Fibroblast of skin of left quadriceps (primary cell): ENCODE measurements at regions not wholly inside any gene's neighbourhood (a gene's known extent, or its start where the extent isn't known, plus 50 kb on each side); places are given as distances from the start of the nearest gene placed in this dataset.
"Not testable (repeated sequence)": the region's sequence is repeated elsewhere in the genome, so short reads cannot be mapped to it uniquely, and the experiment has no call there.

Experiments
- DNase-seq, 2 experiments: peaks; one replicate each; pipeline ENCODE4 v3.0.0-alpha.2; 2013; ENCODE audit warnings: low read depth in 2 of 2

GRCh38 chr14:89531661-89532335 lies 114.8 kb upstream of the FOXN3 start:
- DNase-seq: no peak

GRCh38 chr14:89524990-89525667 lies 108.1 kb upstream of the FOXN3 start:
- DNase-seq: no peak

- DNase-seq: no peak
Measured at GRCh38 chr14:89524412-89524811, 107.4 kb upstream of the FOXN3 start.

GRCh38 chr14:89521988-89522387 lies 105.0 kb upstream of the FOXN3 start:
- no peak for DNase-seq

GRCh38 chr14:89519040-89519439 lies 102.0 kb upstream of the FOXN3 start:
- DNase-seq: no peak

GRCh38 chr14:89516173-89516572 lies 99.1 kb upstream of the FOXN3 start:
- DNase-seq: no peak

GRCh38 chr14:89514601-89515000 lies 97.6 kb upstream of the FOXN3 start:
- DNase-seq: no peak

GRCh38 chr14:89509891-89510290 lies 92.9 kb upstream of the FOXN3 start:
- peak in 1 of 2 experiments; percentile 29 for DNase-seq

- DNase-seq: no peak
Measured at GRCh38 chr14:89508863-89509262, 91.8 kb upstream of the FOXN3 start.

GRCh38 chr14:89507926-89508460 lies 91.0 kb upstream of the FOXN3 start:
- no peak for DNase-seq

GRCh38 chr14:89507521-89507920 lies 90.5 kb upstream of the FOXN3 start:
- DNase-seq: peak in 1 of 2 experiments; percentile 23

GRCh38 chr14:89506891-89507452 lies 89.9 kb upstream of the FOXN3 start:
- not testable (repeated sequence) for DNase-seq

GRCh38 chr14:89504602-89505313 lies 87.7 kb upstream of the FOXN3 start:
- DNase-seq: peak in 1 of 2 experiments; percentile 19

GRCh38 chr14:89504091-89504490 lies 87.1 kb upstream of the FOXN3 start:
- DNase-seq: no peak

GRCh38 chr14:89503431-89503996 lies 86.5 kb upstream of the FOXN3 start:
- no peak for DNase-seq

- no peak for DNase-seq
Measured at GRCh38 chr14:89502966-89503365, 85.9 kb upstream of the FOXN3 start.

- DNase-seq: no peak
Measured at GRCh38 chr14:89501381-89501780, 84.3 kb upstream of the FOXN3 start.

GRCh38 chr14:89500303-89500702 lies 83.3 kb upstream of the FOXN3 start:
- no peak for DNase-seq

- DNase-seq: no peak
Measured at GRCh38 chr14:89498878-89499277, 81.8 kb upstream of the FOXN3 start.

- DNase-seq: no peak
Measured at GRCh38 chr14:89495718-89496117, 78.7 kb upstream of the FOXN3 start.

GRCh38 chr14:89493877-89494634 lies 77.0 kb upstream of the FOXN3 start:
- DNase-seq: no peak
